Ascending aorta (tissue), 2 donors: ENCODE measurements at regions not wholly inside any gene's neighbourhood (a gene's known extent, or its start where the extent isn't known, plus 50 kb on each side); places are given as distances from the start of the nearest gene placed in this dataset.
"Not testable (repeated sequence)": the region's sequence is repeated elsewhere in the genome, so short reads cannot be mapped to it uniquely, and the experiment has no call there.

Experiments
- DNase-seq, 2 donors: peaks; one replicate each; pipeline ENCODE4 v3.0.0-alpha.2; 2019; ENCODE audit warnings: low spot score in 2 of 2
- H3K27ac ChIP-seq, 2 donors: fragments of 200-600 bp; sonication (generic); one replicate each; pipeline ENCODE4 v1.5.1; 2016 to 2017; ENCODE audit warnings: mild to moderate bottlenecking in 1 of 2
- H3K27me3 ChIP-seq: fragments of 200-600 bp; sonication (generic); one replicate; pipeline ENCODE4 v1.5.1; 2017
- H3K36me3 ChIP-seq, 2 donors: fragments of 200-600 bp; sonication (generic); one replicate each; pipeline ENCODE4 v1.5.1; 2016
- H3K4me1 ChIP-seq, 2 donors: fragments of 200-600 bp; sonication (generic); one replicate each; pipeline ENCODE4 v1.5.1; 2016 to 2017; ENCODE audit warnings: mild to moderate bottlenecking in 1 of 2
- H3K4me3 ChIP-seq, 2 donors: fragments of 200-600 bp; sonication (generic); one replicate each; pipeline ENCODE4 v1.5.1; 2016 to 2017; ENCODE audit warnings: mild to moderate bottlenecking in 1 of 2
- H3K9me3 ChIP-seq, 2 donors: fragments of 200-600 bp; sonication (generic); one replicate each; pipeline ENCODE4 v1.5.1; 2016
- intact Hi-C: fragments of 100-400 bp; cut with DNase I; formaldehyde crosslinking; loops from one replicate; pipeline ENCODE4 v1.15.1; 2023
- TF ChIP-seq, protein P1 (sequence below), 3 experiments: fragments of 200-600 bp in 2 of 3; fragments of 450-650 bp in 1 of 3; sonication (generic) in 2 of 3; IDR thresholded peaks; one replicate each; pipeline ENCODE4 v1.5.1; 2016 to 2019; ENCODE audit warnings: antibody characterized with exemption in 3 of 3, mild to moderate bottlenecking in 1 of 3, moderate library complexity in 1 of 3

- H3K4me3 ChIP-seq: no peak overlapping the region
- TF ChIP-seq, protein P1, sequence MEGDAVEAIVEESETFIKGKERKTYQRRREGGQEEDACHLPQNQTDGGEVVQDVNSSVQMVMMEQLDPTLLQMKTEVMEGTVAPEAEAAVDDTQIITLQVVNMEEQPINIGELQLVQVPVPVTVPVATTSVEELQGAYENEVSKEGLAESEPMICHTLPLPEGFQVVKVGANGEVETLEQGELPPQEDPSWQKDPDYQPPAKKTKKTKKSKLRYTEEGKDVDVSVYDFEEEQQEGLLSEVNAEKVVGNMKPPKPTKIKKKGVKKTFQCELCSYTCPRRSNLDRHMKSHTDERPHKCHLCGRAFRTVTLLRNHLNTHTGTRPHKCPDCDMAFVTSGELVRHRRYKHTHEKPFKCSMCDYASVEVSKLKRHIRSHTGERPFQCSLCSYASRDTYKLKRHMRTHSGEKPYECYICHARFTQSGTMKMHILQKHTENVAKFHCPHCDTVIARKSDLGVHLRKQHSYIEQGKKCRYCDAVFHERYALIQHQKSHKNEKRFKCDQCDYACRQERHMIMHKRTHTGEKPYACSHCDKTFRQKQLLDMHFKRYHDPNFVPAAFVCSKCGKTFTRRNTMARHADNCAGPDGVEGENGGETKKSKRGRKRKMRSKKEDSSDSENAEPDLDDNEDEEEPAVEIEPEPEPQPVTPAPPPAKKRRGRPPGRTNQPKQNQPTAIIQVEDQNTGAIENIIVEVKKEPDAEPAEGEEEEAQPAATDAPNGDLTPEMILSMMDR (IDR thresholded peaks at IDR 0.05): no peak
- no peak overlapping the region for H3K27ac ChIP-seq
- peaks cover 5% of the 10 kb centered on the region for H3K27me3 ChIP-seq
- no peaks in the 10 kb centered on the region for H3K9me3 ChIP-seq
- no peak for DNase-seq
- H3K4me1 ChIP-seq: peaks cover 0 to 5% of the 10 kb centered on the region in 2 donors
- intact Hi-C loops: loop anchor here (10.0 kb wide), 2 partner anchors 157 to 723 kb away; partner anchors contain the start of gene NDUFS6
- H3K36me3 ChIP-seq: no peaks in the 10 kb centered on the region
Observed at GRCh38 chr5:1647580-1647979, 123.8 kb upstream of the LPCAT1 start.

DNA sequence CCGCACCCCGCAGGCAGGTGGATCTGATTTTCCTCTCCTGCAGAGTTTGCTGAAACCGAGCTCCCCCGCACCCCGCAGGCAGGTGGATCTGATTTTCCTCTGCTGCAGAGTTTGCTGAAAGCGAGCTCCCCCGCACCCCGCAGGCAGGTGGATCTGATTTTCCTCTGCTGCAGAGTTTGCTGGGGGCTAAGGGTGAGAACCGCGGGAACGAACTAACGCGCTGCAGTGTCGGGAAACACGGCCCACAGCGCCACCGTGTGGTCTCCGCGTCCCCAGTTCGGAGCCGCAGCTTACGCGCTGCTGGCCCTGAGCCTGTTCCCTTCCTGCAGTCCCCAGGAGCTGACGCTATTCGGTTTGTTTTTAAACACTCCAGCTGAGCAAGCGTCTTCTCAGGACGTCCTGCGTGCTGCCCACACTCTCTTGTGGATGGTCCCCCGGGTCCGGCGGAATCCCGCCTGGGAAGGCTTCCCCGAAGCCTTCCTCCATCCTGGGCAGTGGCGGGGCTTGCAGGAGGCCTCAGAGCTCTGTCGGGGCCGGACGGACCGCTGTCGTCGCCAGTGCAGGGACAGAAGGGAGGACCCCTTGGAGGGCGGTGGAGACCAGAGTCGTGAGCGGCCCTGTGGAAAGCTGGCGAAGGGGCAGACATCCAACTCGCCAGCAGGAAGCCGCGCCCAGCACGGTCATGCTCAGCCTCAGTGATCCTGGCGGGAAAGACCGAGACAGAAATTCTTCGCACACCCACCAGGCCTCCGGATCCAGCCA lies 121.2 kb upstream of the LPCAT1 start:
- TF ChIP-seq, protein P1 (IDR thresholded peaks at IDR 0.05): peak; percentile 79 to 84 (median 83)
- H3K36me3 ChIP-seq: no peaks in the 10 kb centered on the region
- peaks cover 5% of the 10 kb centered on the region for H3K27me3 ChIP-seq
- peaks cover 0 to 5% of the 10 kb centered on the region in 2 donors for H3K4me1 ChIP-seq
- no peaks in the 10 kb centered on the region for H3K9me3 ChIP-seq
- H3K4me3 ChIP-seq: peak overlapping the region; percentile 41 to 57
- H3K27ac ChIP-seq: no peak overlapping the region
- DNase-seq: peak; percentile 21 to 85
- intact Hi-C loops: loop anchor here (10.0 kb wide), 2 partner anchors 160 to 720 kb away; partner anchors contain the start of gene NDUFS6

- not testable (repeated sequence) for H3K9me3 ChIP-seq, H3K27me3 ChIP-seq, H3K4me1 ChIP-seq, H3K4me3 ChIP-seq, H3K27ac ChIP-seq, DNase-seq, H3K36me3 ChIP-seq
- intact Hi-C loops: loop anchor here (10.0 kb wide), 2 partner anchors 160 to 720 kb away; partner anchors contain the start of gene NDUFS6
Observed at GRCh38 chr5:1644393-1644809, 120.6 kb upstream of the LPCAT1 start.

DNA sequence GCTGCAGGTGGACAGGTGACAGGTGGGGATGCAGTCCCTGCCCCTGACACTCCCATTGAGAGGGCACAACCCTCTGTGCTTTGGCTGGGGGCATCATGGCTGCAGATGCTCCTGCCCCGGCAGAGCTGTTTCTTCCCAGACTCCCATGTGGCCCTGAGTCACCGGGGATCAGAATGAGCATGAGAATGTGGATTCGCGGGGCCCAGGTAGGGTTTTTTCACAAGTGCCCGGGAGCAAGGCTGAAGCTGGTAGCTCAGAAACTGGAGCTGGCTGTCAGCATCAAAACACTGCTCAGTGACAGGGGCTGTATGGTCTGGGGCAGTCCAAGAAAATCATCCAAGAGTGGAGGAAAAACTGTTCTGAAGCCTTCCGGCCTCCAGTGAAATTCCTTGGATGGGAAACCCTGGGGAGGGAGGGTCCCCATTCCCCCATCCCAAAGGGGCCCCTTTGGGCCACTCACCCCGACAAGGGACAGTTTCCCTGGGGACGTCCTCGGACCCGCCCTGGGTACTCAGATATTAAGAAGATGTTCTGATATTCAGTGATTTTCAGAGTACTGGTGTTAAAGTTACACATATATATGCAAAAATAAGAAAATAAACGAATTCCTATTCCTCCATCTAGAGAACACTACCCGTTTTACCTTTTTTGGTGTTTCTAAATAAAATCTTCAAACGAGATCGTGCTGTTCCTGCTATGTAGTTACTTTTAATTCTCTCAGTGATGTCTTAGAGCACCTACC lies 120.1 kb upstream of the LPCAT1 start:
- no peak overlapping the region for H3K4me3 ChIP-seq
- DNase-seq: no peak
- H3K27ac ChIP-seq: no peak overlapping the region
- intact Hi-C loops: loop anchor here (10.0 kb wide), 2 partner anchors 161 to 719 kb away; partner anchors contain the start of gene NDUFS6
- no peaks in the 10 kb centered on the region for H3K9me3 ChIP-seq
- no peaks in the 10 kb centered on the region for H3K36me3 ChIP-seq
- H3K4me1 ChIP-seq: peaks cover 0 to 5% of the 10 kb centered on the region in 2 donors
- peaks cover 5% of the 10 kb centered on the region for H3K27me3 ChIP-seq
- TF ChIP-seq, protein P1 (IDR thresholded peaks at IDR 0.05): no peak

DNA sequence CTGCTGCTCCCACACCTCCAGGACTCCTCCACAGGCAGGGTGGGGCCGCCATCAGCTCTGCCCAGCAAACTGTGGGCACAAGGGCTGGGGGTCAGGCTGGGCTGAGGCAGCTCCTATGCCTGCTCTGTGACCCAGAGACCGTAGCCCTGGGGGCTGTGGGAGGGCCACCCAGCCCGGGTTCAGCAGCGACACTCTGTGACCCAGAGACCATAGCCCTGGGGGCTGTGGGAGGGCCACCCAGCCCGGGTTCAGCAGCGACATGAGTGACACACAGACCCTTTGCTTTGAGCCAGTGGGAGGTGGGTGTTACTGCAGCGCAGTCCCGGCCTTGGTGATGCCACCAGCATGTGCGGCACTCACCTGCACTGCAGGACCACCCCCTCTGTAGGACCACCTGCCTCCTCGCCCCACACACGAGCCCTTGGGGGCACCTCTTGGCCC lies 118.9 kb upstream of the LPCAT1 start:
- peaks cover 0 to 5% of the 10 kb centered on the region in 2 donors for H3K4me1 ChIP-seq
- intact Hi-C loops: loop anchor here (10.0 kb wide), 2 partner anchors 162 to 718 kb away; partner anchors contain the start of gene NDUFS6
- TF ChIP-seq, protein P1 (IDR thresholded peaks at IDR 0.05): no peak
- no peaks in the 10 kb centered on the region for H3K9me3 ChIP-seq
- no peak overlapping the region for H3K4me3 ChIP-seq
- no peaks in the 10 kb centered on the region for H3K36me3 ChIP-seq
- H3K27ac ChIP-seq: no peak overlapping the region
- DNase-seq: no peak
- peaks cover 5% of the 10 kb centered on the region for H3K27me3 ChIP-seq
